Lower leg skin (tissue), 4 donors: ENCODE measurements at regions not wholly inside any gene's neighbourhood (a gene's known extent, or its start where the extent isn't known, plus 50 kb on each side); places are given as distances from the start of the nearest gene placed in this dataset.

Experiments
- DNase-seq, 2 donors: peaks; one replicate each; pipeline ENCODE4 v3.0.0-alpha.2; 2019; ENCODE audit warnings: low spot score in 2 of 2
- H3K4me3 ChIP-seq: fragments of 200-600 bp; sonication (generic); 2 replicates; pipeline ENCODE4 v1.5.1; 2017; ENCODE audit warnings: mild to moderate bottlenecking, low read depth; ENCODE audit not compliant: poor library complexity, severe bottlenecking
- POLR2A ChIP-seq, 2 donors: fragments of 450-650 bp; IDR thresholded peaks; one replicate each; pipeline ENCODE4 v1.6.1; 2016 to 2017; ENCODE audit warnings: antibody characterized with exemption in 2 of 2, mild to moderate bottlenecking in 1 of 2, moderate library complexity in 1 of 2
- WGBS, 2 donors: methylation state at CpG; one replicate each; pipeline ENCODE4 v1.1.5; 2018; 5-methylcytosine and 5-hydroxymethylcytosine counted together
- intact Hi-C: fragments of 100-400 bp; cut with DNase I; formaldehyde crosslinking; loops from one replicate; pipeline ENCODE4 v1.15.0; 2023; ENCODE audit warnings: low total_unique reads
- TF ChIP-seq, protein P1 (sequence below), 3 donors: fragments of 450-650 bp; IDR thresholded peaks; one replicate each; pipeline ENCODE4 v1.5.1; 2016; ENCODE audit warnings: antibody characterized with exemption in 3 of 3, mild to moderate bottlenecking in 3 of 3, moderate library complexity in 2 of 3

DNA sequence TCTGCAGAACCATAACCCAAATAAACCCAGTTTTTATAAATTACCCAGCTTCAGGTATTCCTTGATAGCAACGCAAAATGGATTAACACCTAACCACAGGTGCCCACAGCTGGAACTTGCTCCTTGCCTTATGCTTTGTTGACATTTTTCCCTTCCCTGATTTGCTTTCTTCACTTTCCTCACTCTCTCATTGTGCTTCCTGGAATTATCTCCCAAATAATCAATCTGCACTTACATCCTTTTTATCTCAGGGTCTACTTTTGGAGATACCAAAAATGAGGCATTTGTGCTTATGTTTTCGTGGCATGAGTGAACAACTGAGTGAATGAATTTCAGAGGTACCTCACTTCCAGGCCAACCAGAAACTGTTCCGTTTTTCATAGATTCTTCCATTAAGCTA is 374.3 kb downstream of the DOK5 start:
- H3K4me3 ChIP-seq: no peak overlapping the region
- intact Hi-C loops: no loop called here
- 75 to 82% methylated on average over 3 of the region's 3 CpGs for WGBS, 2 donors
- DNase-seq: no peak
- TF ChIP-seq, protein P1, sequence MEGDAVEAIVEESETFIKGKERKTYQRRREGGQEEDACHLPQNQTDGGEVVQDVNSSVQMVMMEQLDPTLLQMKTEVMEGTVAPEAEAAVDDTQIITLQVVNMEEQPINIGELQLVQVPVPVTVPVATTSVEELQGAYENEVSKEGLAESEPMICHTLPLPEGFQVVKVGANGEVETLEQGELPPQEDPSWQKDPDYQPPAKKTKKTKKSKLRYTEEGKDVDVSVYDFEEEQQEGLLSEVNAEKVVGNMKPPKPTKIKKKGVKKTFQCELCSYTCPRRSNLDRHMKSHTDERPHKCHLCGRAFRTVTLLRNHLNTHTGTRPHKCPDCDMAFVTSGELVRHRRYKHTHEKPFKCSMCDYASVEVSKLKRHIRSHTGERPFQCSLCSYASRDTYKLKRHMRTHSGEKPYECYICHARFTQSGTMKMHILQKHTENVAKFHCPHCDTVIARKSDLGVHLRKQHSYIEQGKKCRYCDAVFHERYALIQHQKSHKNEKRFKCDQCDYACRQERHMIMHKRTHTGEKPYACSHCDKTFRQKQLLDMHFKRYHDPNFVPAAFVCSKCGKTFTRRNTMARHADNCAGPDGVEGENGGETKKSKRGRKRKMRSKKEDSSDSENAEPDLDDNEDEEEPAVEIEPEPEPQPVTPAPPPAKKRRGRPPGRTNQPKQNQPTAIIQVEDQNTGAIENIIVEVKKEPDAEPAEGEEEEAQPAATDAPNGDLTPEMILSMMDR (IDR thresholded peaks at IDR 0.05): no peak
- no peak for TF ChIP-seq POLR2A (IDR thresholded peaks at IDR 0.05)

GRCh38 chr20:54848984-54849538 is 373.7 kb downstream of the DOK5 start:
- TF ChIP-seq, protein P1 (IDR thresholded peaks at IDR 0.05): no peak
- TF ChIP-seq POLR2A (IDR thresholded peaks at IDR 0.05): no peak
- no peak for DNase-seq
- intact Hi-C loops: no loop called here
- 80 to 88% methylated on average over 2 of the region's 2 CpGs for WGBS, 2 donors
- no peak overlapping the region for H3K4me3 ChIP-seq

DNA sequence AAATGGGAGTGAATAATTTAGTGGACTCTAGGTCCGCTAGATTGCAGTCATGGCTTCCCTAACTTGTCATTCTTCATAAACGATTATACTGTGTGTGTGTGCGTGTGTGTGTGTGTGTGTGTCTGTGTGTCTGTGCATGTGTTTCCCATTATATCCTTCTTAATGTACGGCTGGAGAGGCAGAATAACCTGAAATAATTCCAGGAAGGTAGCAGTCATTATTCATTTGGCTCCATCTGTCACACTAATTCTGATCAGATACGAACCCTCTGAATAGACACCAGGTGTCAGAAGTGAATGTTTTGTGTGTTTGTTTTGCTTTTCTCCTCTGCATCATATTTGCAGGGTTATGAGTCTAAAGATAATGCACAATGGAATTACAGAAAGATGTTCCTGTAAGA is 372.9 kb downstream of the DOK5 start:
- no peak for DNase-seq
- 56 to 58% methylated on average over 5 of the region's 5 CpGs for WGBS, 2 donors
- TF ChIP-seq, protein P1 (IDR thresholded peaks at IDR 0.05): no peak
- no peak for TF ChIP-seq POLR2A (IDR thresholded peaks at IDR 0.05)
- no peak overlapping the region for H3K4me3 ChIP-seq
- intact Hi-C loops: no loop called here

DNA sequence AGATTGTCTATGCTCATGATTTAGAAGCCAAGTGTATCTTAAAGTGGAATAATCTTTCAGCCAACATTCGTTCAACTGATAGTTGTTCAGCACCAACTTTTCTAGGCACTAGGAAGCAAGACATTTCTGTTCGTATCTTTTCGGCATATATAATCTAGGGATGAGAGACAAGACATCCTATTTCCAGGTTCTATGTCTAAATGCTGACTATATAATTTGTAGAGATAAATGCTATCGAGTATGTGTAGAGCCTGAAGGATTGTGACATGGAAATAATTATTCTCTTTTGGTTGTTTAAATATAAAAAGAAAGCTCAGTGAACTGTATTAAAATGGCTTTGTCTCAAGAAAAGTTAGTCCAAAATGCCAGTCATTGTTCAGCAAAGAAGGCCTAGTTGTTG is 371.6 kb downstream of the DOK5 start:
- no peak overlapping the region for H3K4me3 ChIP-seq
- TF ChIP-seq POLR2A (IDR thresholded peaks at IDR 0.05): no peak
- TF ChIP-seq, protein P1 (IDR thresholded peaks at IDR 0.05): no peak
- WGBS, 2 donors: 88 to 90% methylated on average over 4 of the region's 4 CpGs
- DNase-seq: no peak
- intact Hi-C loops: no loop called here

DNA sequence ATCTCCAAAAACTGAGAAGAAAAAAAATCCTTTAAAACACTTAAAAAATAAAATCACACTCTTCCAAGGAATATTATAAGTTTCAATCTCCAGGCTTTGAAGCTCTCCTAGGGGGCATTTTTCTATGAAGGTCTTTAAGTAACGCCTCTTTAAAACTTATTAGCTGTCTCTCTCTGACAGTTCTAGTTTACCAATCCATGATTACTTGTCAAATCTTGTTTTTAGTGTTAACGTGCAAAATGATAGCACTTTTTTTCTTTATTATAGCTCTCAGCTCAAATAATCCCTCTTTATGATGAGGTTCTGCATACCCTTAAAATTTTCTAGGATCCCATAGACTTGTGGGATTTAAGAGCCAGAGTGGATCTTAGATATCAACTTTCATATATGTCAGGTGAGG is 369.0 kb downstream of the DOK5 start:
- WGBS, 2 donors: 40 to 44% methylated on average over 2 of the region's 2 CpGs
- intact Hi-C loops: no loop called here
- TF ChIP-seq, protein P1 (IDR thresholded peaks at IDR 0.05): no peak
- no peak for TF ChIP-seq POLR2A (IDR thresholded peaks at IDR 0.05)

GRCh38 chr20:54843865-54844264 is 368.5 kb downstream of the DOK5 start:
- DNase-seq: no peak
- WGBS, 2 donors: 41 to 49% methylated on average over 5 of the region's 5 CpGs
- no peak for TF ChIP-seq POLR2A (IDR thresholded peaks at IDR 0.05)
- TF ChIP-seq, protein P1 (IDR thresholded peaks at IDR 0.05): no peak

More for the DNA sequence above, 369.0 kb downstream of the DOK5 start:
- H3K4me3 ChIP-seq: no peak overlapping the region
- DNase-seq: no peak

More at GRCh38 chr20:54843865-54844264, 368.5 kb downstream of the DOK5 start:
- H3K4me3 ChIP-seq: no peak overlapping the region
- intact Hi-C loops: no loop called here
